MM.1S (cell line): ENCODE measurements at regions not wholly inside any gene's neighbourhood (a gene's known extent, or its start where the extent isn't known, plus 50 kb on each side); places are given as distances from the start of the nearest gene placed in this dataset.

Experiments
- EZH2 ChIP-seq: fragments of 300-600 bp; sonication (generic); optimal IDR thresholded peaks from 2 replicates; pipeline ENCODE3; 2017; ENCODE audit warnings: low read depth, mild to moderate bottlenecking, antibody characterized with exemption, low read length, mixed read lengths
- EZH2phosphoT487 ChIP-seq: fragments of 300-600 bp; sonication (generic); IDR thresholded peaks from 2 replicates; pipeline ENCODE4 v1.6.1; 2018; ENCODE audit warnings: antibody characterized with exemption, low read length
- TF ChIP-seq, protein P1 (sequence below): fragments of 300-600 bp; sonication (generic); IDR thresholded peaks from 2 replicates; pipeline ENCODE4 v1.5.1; 2016; ENCODE audit warnings: antibody characterized with exemption, low read length, mixed read lengths

GRCh38 chr20:55283889-55284288, 721.4 kb downstream of the CBLN4 start:
- TF ChIP-seq, protein P1, sequence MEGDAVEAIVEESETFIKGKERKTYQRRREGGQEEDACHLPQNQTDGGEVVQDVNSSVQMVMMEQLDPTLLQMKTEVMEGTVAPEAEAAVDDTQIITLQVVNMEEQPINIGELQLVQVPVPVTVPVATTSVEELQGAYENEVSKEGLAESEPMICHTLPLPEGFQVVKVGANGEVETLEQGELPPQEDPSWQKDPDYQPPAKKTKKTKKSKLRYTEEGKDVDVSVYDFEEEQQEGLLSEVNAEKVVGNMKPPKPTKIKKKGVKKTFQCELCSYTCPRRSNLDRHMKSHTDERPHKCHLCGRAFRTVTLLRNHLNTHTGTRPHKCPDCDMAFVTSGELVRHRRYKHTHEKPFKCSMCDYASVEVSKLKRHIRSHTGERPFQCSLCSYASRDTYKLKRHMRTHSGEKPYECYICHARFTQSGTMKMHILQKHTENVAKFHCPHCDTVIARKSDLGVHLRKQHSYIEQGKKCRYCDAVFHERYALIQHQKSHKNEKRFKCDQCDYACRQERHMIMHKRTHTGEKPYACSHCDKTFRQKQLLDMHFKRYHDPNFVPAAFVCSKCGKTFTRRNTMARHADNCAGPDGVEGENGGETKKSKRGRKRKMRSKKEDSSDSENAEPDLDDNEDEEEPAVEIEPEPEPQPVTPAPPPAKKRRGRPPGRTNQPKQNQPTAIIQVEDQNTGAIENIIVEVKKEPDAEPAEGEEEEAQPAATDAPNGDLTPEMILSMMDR = no peak
- TF ChIP-seq EZH2 (no peak), EZH2phosphoT487 (no peak)
